Epithelial cell of prostate (primary cell): ENCODE measurements at regions not wholly inside any gene's neighbourhood (a gene's known extent, or its start where the extent isn't known, plus 50 kb on each side); places are given as distances from the start of the nearest gene placed in this dataset.

ENCODE experiments used
- DNase-seq: peaks from one replicate; pipeline ENCODE4 v3.0.0-alpha.2; 2011; ENCODE audit warnings: low read depth, low spot score
- H3K27ac ChIP-seq: fragments of 450-650 bp; 2 replicates; pipeline ENCODE4 v1.5.1; 2017; ENCODE audit warnings: mild to moderate bottlenecking

- H3K27ac ChIP-seq, result no peak overlapping the region
- DNase-seq, result no peak
Measured at GRCh38 chr6:8507286-8507685, 71.9 kb upstream of the SLC35B3 start.

- no peak overlapping the region for H3K27ac ChIP-seq
- DNase-seq, result no peak
Measured at GRCh38 chr6:8506126-8506525, 70.8 kb upstream of the SLC35B3 start.

GRCh38 chr6:8499540-8499939, 64.2 kb upstream of the SLC35B3 start:
- no peak for DNase-seq
- H3K27ac ChIP-seq, result no peak overlapping the region

GRCh38 chr6:8494730-8495129, 59.4 kb upstream of the SLC35B3 start:
- no peak for DNase-seq
- no peak overlapping the region for H3K27ac ChIP-seq

- H3K27ac ChIP-seq, result no peak overlapping the region
- no peak for DNase-seq
Measured at GRCh38 chr6:8492536-8493133, 57.3 kb upstream of the SLC35B3 start.
